Vagina (tissue), 2 donors: ENCODE measurements at regions not wholly inside any gene's neighbourhood (a gene's known extent, or its start where the extent isn't known, plus 50 kb on each side); places are given as distances from the start of the nearest gene placed in this dataset.

ENCODE experiments used
- POLR2A ChIP-seq, 2 donors: fragments of 450-650 bp; IDR thresholded peaks; one replicate each; pipeline ENCODE4 v1.6.1; 2017; ENCODE audit warnings: antibody characterized with exemption in 2 of 2, mild to moderate bottlenecking in 2 of 2, moderate library complexity in 2 of 2
- POLR2AphosphoS5 ChIP-seq, 2 donors: sonication (generic); formaldehyde crosslinking; IDR thresholded peaks; one replicate each; pipeline ENCODE4 v1.9.0; 2017; ENCODE audit warnings: antibody characterized with exemption in 2 of 2, mild to moderate bottlenecking in 2 of 2, low read depth in 1 of 2; ENCODE audit not compliant: insufficient read depth in 1 of 2
- TF ChIP-seq, protein P1 (sequence below), 3 experiments: fragments of 450-650 bp in 2 of 3; fragments of 200-600 bp in 1 of 3; sonication (generic) in 1 of 3; IDR thresholded peaks; one replicate each; pipeline ENCODE4 v1.5.1; 2017 to 2019; ENCODE audit warnings: antibody characterized with exemption in 3 of 3, mild to moderate bottlenecking in 2 of 3, moderate library complexity in 2 of 3

DNA sequence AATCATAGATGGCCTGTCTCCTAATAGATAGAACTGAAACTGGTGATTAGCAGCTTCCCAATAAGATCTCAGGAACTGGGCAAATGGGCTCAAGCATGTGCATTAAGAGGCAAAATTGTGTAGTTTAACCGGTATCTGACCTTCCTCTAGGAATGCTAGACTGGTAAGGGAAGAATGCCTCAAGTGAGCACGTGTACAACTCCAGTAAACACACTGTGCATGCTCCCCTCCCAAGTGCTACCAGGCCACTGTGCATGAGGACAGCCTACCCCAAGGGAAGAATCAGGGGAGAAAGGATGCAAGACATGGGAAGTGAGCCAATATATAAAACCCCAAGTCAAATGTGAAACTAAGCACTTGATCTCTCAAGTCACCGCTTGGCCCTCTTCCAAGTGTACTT is 1157.4 kb upstream of the CDH18 start:
- TF ChIP-seq POLR2AphosphoS5 (IDR thresholded peaks at IDR 0.05; ENCODE audit: insufficient read depth in 1 of 2, low read depth in 1 of 2) (no peak), POLR2A (IDR thresholded peaks at IDR 0.05) (no peak)
- TF ChIP-seq, protein P1, sequence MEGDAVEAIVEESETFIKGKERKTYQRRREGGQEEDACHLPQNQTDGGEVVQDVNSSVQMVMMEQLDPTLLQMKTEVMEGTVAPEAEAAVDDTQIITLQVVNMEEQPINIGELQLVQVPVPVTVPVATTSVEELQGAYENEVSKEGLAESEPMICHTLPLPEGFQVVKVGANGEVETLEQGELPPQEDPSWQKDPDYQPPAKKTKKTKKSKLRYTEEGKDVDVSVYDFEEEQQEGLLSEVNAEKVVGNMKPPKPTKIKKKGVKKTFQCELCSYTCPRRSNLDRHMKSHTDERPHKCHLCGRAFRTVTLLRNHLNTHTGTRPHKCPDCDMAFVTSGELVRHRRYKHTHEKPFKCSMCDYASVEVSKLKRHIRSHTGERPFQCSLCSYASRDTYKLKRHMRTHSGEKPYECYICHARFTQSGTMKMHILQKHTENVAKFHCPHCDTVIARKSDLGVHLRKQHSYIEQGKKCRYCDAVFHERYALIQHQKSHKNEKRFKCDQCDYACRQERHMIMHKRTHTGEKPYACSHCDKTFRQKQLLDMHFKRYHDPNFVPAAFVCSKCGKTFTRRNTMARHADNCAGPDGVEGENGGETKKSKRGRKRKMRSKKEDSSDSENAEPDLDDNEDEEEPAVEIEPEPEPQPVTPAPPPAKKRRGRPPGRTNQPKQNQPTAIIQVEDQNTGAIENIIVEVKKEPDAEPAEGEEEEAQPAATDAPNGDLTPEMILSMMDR (IDR thresholded peaks at IDR 0.05) = no peak
